C4-2B (cell line): ENCODE measurements at regions not wholly inside any gene's neighbourhood (a gene's known extent, or its start where the extent isn't known, plus 50 kb on each side); places are given as distances from the start of the nearest gene placed in this dataset.

Source experiments
- ZFX ChIP-seq: fragments of 450-650 bp; IDR thresholded peaks from 2 replicates; pipeline ENCODE4 v1.6.1; 2017
- TF ChIP-seq, protein P1 (sequence below): fragments of 450-650 bp; conservative IDR thresholded peaks from 2 replicates; pipeline ENCODE4 v1.5.1; 2017; ENCODE audit warnings: mild to moderate bottlenecking

DNA sequence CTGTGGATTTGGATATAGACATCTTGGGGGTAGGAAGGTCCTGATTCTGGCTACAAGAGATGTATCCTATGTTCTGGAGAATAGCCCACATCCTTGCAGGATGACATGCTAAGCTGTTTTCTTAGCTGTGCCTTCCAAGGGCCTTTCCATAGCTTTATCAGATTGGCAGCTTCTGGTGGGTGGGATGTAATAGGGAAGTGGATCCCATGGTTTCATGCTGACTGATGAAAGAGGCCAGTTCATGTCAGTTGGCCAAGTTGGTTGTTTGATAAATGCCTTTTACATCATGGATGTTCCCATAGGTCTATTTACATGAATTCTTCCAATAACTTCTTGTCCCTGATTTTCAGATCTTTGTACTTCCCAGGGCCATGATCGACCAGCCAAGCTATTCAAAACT, 169.1 kb upstream of the RMST start:
- TF ChIP-seq, protein P1, sequence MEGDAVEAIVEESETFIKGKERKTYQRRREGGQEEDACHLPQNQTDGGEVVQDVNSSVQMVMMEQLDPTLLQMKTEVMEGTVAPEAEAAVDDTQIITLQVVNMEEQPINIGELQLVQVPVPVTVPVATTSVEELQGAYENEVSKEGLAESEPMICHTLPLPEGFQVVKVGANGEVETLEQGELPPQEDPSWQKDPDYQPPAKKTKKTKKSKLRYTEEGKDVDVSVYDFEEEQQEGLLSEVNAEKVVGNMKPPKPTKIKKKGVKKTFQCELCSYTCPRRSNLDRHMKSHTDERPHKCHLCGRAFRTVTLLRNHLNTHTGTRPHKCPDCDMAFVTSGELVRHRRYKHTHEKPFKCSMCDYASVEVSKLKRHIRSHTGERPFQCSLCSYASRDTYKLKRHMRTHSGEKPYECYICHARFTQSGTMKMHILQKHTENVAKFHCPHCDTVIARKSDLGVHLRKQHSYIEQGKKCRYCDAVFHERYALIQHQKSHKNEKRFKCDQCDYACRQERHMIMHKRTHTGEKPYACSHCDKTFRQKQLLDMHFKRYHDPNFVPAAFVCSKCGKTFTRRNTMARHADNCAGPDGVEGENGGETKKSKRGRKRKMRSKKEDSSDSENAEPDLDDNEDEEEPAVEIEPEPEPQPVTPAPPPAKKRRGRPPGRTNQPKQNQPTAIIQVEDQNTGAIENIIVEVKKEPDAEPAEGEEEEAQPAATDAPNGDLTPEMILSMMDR, result no peak
- no peak for TF ChIP-seq ZFX
